ENCODE measurements at regions not wholly inside any gene's neighbourhood (a gene's known extent, or its start where the extent isn't known, plus 50 kb on each side); places are given as distances from the start of the nearest gene placed in this dataset.
"Not testable (repeated sequence)": the region's sequence is repeated elsewhere in the genome, so short reads cannot be mapped to it uniquely, and the experiment has no call there.

GRCh38 chr17:77290759-77291558, 150.2 kb downstream of the SEC14L1 start:
- not testable (repeated sequence) for FAIRE-seq

GRCh38 chr17:77291591-77292386, 151.0 kb downstream of the SEC14L1 start:
- FAIRE-seq = no peak

- FAIRE-seq = no peak
Measured at GRCh38 chr17:77294761-77295160, 154.0 kb downstream of the SEC14L1 start.

DNA sequence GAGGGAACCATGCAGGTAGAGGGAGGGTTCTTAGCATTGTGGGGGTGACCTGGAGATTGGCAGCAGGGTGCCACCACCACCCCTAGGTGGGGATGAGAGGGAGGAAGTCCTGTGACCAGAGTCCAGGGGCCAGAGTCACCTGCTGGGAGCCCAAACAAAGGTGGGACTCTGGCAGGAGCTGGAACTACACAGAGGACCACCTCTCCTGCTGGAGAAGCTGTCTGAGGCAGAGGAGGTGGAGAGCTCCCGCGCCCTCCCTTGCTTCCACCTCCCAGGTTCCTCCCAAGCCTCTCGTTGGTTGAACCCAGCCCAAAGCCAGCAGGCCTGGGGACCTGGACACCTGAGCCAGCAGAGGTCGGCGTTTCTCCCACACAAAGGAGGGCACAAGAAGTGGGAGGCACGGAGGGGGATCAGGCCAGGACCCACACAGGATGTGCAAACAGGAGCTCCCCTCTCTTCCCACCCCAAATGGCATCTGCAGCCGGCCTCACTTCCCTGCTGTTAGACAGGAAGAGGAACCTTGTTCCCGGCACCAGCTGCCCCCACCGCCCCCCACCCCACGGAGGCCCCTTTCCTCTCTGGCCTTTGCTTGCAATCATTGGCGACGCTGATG, 154.6 kb downstream of the SEC14L1 start:
- FAIRE-seq = no peak

GRCh38 chr17:77296769-77297409, 156.1 kb downstream of the SEC14L1 start:
- no peak for FAIRE-seq

GRCh38 chr17:77297693-77298666, 157.2 kb downstream of the SEC14L1 start:
- FAIRE-seq = no peak

GRCh38 chr17:77298811-77299210, 158.0 kb downstream of the SEC14L1 start:
- no peak for FAIRE-seq

DNA sequence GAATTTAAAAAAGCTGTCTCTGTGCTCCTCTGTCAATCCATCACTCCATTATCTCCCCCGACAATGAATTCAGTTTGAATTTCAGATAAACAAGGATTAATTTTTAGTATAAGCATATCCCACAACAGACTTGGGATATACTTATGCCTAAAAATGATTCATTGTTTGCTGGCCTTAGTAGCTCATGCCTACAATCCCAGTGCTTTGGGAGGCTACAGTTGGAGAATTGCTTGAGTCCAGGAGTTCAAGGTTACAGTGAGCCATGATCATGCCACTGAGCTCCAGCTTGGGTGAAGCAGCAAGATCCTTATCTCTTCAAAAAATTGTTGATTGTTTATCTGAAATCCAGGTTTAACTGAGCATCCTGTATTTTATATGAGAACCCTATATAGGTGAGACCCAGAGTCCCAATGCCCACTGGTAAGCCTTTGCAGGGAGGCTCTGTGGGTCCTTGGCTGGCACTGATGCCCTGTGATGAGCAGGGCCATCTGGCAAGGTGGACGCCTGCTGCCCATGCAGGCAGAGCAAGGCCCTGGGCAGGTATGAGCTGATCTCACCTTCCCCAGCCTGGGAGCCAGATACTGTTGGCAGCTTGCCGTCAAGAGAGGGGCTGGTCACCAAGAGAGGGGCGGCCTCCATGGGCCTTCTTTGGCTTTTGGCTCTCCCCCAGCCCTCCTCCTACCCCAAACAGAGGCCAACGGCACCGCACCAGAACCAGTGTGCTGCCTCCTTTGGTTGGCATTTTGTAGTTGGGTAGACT, 158.7 kb downstream of the SEC14L1 start:
- no peak for FAIRE-seq

- no peak for FAIRE-seq
Measured at GRCh38 chr17:77300016-77300686, 159.4 kb downstream of the SEC14L1 start.

GRCh38 chr17:77301694-77302266, 161.0 kb downstream of the SEC14L1 start:
- FAIRE-seq = no peak

GRCh38 chr17:77302682-77303081, 161.9 kb downstream of the SEC14L1 start:
- no peak for FAIRE-seq

DNA sequence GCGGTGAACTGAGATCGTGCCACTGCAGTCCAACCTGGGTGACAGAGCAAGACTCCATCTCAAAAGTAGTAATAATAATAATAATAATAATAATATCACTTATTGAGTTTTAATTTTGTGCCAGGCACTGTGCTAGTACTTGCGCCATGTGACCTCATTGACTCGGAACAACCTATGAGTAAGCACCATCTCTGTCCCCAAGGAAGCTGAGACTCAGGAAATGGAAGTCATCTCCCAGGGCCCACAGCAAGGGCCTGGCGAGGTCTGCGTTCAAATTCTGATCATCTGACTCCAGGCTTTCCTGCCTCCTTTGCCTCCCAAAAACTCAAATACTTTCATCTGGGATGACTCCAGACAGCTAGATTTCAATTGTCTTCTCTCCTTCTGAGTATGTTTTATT, 162.9 kb downstream of the SEC14L1 start:
- no peak for FAIRE-seq

DNA sequence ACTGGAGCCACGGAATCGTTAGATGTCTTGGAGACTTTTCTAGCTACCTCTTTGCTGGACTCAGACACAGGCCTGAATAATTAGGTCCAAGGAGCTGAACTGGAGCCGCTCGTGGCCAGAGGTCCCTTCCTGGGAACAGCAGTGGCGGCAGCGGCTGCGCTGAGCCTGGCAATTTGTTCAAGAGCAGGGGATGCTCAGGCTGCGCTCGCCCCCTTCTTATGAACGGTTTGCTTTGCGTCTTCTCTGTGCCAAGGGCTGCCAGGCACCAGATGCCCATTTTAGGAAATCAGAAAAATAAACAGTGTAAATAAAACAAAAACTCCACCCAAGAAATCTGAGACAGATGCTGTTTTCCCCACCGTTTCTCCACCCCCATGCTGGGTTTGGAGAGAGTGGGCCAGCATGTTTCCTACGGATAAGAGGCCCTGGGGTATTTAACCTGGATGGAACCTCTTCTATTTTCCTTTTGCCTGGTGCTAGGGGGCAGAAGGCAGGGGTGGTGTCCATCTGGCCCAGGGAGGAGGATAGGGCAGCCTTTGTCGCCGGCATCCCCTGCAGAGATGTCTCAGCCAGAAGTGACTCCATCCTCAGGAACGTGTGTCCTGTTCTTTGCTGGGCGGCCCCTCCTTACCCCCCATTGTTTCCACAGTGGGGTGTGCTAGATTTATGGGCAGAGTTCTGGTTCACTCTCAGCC, 163.4 kb downstream of the SEC14L1 start:
- no peak for FAIRE-seq

DNA sequence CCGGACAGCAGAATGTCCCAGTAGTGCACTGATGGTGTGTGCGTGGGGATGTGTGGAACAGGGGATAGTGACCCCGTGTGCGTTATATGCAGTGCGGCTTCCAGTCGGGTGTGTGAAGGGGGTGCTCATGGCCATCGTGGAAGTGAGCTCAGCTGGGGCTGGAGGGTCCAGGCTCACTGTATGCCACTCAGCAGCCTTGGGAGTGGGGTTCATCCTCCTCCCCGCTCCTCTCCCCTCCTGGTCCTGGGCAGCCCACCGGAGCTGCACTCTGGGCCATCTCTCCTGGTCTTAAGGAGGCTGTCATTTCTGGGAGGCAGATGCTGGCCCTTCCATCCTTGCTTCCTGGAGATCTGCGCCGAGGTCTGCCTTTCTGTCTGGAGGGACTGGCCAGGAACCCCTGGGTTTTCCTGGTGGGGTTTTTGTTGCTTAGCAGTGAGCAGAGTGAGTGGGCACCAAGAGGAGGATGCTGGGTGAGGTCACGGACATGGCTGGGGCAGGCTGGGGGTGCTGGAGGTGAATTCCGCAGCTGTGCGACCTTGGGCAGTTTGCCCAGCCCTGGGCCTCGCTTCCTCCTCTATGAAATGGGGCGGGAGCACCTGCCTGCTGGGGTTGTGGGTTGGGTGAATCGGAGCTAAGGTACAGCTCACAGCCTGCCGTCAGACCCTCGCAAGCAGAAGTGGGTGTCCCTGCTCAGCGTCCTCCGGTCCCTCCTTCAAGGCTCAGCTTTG, 164.1 kb downstream of the SEC14L1 start:
- no peak for FAIRE-seq

GRCh38 chr17:77306048-77306789, 165.4 kb downstream of the SEC14L1 start:
- FAIRE-seq = no peak

DNA sequence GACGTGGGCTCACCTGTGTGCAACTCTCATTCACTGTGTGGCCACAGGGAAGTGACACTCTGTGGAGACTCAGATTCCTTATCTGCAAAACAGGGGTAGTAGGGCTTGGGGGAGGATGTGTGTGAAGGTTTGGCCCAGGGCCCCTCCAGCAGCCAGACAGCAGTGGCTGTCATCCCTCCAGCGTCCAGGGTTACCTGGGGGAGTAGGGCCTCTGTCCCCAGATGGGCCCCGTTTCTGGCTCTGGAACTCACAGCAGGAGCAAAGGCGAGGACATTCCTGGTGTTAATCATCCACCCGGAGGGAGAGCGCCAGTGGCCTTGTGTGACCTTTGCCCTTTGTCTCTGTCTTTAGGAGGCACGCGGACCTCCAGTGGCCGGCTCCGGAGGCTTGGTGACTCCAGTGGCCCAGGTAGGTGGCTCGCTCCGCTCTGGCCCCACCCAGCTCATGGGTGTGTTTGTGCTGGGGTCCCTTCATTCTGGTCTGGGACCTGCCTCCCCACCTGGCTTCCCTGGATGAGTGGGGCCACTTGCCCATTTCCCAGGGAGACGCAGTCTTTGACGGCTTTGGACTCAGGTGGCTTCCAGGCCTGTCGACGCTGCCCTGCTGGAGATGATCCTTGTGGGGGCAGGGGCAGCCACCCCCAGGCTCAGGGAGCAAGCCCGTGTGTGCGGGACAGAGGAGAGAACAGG, 166.2 kb downstream of the SEC14L1 start:
- no peak for FAIRE-seq

DNA sequence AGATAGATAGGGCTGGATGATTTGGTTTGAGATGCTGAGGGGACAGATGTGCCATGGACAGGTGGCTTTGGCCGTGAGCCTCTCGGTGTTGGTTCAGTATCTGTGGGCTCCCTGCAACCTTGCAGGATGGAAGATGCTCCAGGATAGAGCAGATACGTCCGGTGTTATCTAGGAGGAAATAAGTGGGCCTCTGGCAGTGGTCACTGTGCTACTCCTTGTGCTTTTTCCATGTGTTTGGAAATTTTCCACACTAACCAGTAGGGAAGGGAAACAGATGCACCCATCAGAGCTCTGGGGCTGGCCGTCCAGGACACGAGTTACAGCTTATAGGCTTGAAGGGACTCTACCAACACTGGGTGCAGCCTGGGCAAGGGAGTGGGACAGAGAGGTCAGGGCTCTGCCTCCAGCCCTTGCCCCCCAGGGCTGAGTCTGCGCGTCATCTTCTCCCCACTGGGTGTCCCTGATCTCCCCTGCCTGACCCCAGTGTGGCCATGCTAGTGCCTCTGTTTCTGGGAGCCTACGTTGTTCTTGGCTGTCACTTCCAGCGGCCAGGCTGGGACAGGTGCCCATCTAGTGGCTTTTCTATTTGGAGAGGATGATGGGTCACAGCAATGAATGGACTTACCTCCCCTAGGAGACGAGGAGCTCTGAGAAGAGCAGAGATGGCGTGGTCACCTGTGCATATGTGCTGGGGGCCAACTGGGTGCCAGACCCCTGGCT, 166.9 kb downstream of the SEC14L1 start:
- no peak for FAIRE-seq

Data from endometrium (tissue), 2 donors.